Ectodermal cell (in vitro differentiated cells): ENCODE measurements at regions not wholly inside any gene's neighbourhood (a gene's known extent, or its start where the extent isn't known, plus 50 kb on each side); places are given as distances from the start of the nearest gene placed in this dataset.

ENCODE experiments used
- H3K27ac ChIP-seq: 2 replicates; pipeline ENCODE4 v1.7.0; 2013; ENCODE audit warnings: mild to moderate bottlenecking, low read depth, low read length; ENCODE audit not compliant: insufficient read depth, poor library complexity, severe bottlenecking
- H3K27me3 ChIP-seq: 2 replicates; pipeline ENCODE4 v1.7.0; 2013; ENCODE audit warnings: mild to moderate bottlenecking, low read length; ENCODE audit not compliant: insufficient read depth, control insufficient read depth, poor library complexity, severe bottlenecking
- H3K36me3 ChIP-seq: one replicate; pipeline ENCODE4 v1.7.0; 2013; ENCODE audit warnings: low read length; ENCODE audit not compliant: control insufficient read depth, insufficient read depth
- H3K4me1 ChIP-seq: one replicate; pipeline ENCODE4 v1.7.0; 2013; ENCODE audit warnings: low read length; ENCODE audit not compliant: control insufficient read depth, insufficient read depth
- H3K4me3 ChIP-seq: 2 replicates; pipeline ENCODE4 v1.7.0; 2013; ENCODE audit warnings: low read depth, low read length, control low read depth; ENCODE audit not compliant: insufficient read depth
- H3K9me3 ChIP-seq: 2 replicates; pipeline ENCODE4 v1.7.0; 2013; ENCODE audit warnings: mild to moderate bottlenecking, low read length, moderate library complexity; ENCODE audit not compliant: control insufficient read depth
- WGBS, 2 experiments: methylation state at CpG; one replicate each; pipeline ENCODE4 v1.1.7; 2013; ENCODE audit warnings: missing lambda C conversion rate in 2 of 2; 5-methylcytosine and 5-hydroxymethylcytosine counted together

- Histone ChIP-seq H3K4me3 (no peak overlapping the region), H3K27me3 (no peaks in the 10 kb centered on the region), H3K27ac (no peak overlapping the region), H3K4me1 (no peaks in the 10 kb centered on the region), H3K9me3 (no peaks in the 10 kb centered on the region), H3K36me3 (no peaks in the 10 kb centered on the region)
- 90 to 96% methylated on average over 2 to 4 of the region's 4 CpGs for WGBS, 2 experiments
Observed at GRCh38 chr18:41602034-41602433, 353.0 kb upstream of the PIK3C3 start.

- Histone ChIP-seq H3K9me3 (no peaks in the 10 kb centered on the region), H3K27ac (no peak overlapping the region), H3K4me3 (no peak overlapping the region), H3K4me1 (no peaks in the 10 kb centered on the region), H3K27me3 (no peaks in the 10 kb centered on the region), H3K36me3 (no peaks in the 10 kb centered on the region)
- WGBS, 2 experiments = 84 to 94% methylated on average over 3 of the region's 3 CpGs
Observed at GRCh38 chr18:41600693-41601391, 354.2 kb upstream of the PIK3C3 start.

- H3K27me3 ChIP-seq = no peaks in the 10 kb centered on the region
- no peaks in the 10 kb centered on the region for H3K36me3 ChIP-seq
- no peak overlapping the region for H3K27ac ChIP-seq
- no peak overlapping the region for H3K4me3 ChIP-seq
- WGBS, 2 experiments = 95 to 96% methylated on average over 2 to 3 of the region's 3 CpGs
- no peaks in the 10 kb centered on the region for H3K9me3 ChIP-seq
- H3K4me1 ChIP-seq = no peaks in the 10 kb centered on the region
Observed at GRCh38 chr18:41599466-41599865, 355.6 kb upstream of the PIK3C3 start.

GRCh38 chr18:41594582-41594981, 360.5 kb upstream of the PIK3C3 start:
- no peaks in the 10 kb centered on the region for H3K27me3 ChIP-seq
- H3K36me3 ChIP-seq = no peaks in the 10 kb centered on the region
- H3K4me3 ChIP-seq = no peak overlapping the region
- 81 to 88% methylated on average over 3 of the region's 3 CpGs for WGBS, 2 experiments
- no peaks in the 10 kb centered on the region for H3K9me3 ChIP-seq
- H3K4me1 ChIP-seq = no peaks in the 10 kb centered on the region
- H3K27ac ChIP-seq = no peak overlapping the region

- H3K36me3 ChIP-seq = no peaks in the 10 kb centered on the region
- H3K27ac ChIP-seq = no peak overlapping the region
- no peaks in the 10 kb centered on the region for H3K9me3 ChIP-seq
- no peak overlapping the region for H3K4me3 ChIP-seq
- no peaks in the 10 kb centered on the region for H3K4me1 ChIP-seq
- no peaks in the 10 kb centered on the region for H3K27me3 ChIP-seq
Observed at GRCh38 chr18:41593171-41593675, 361.8 kb upstream of the PIK3C3 start.

- H3K27me3 ChIP-seq = no peaks in the 10 kb centered on the region
- H3K9me3 ChIP-seq = no peaks in the 10 kb centered on the region
- H3K4me3 ChIP-seq = no peak overlapping the region
- no peaks in the 10 kb centered on the region for H3K4me1 ChIP-seq
- 92 to 97% methylated on average over 1 of the region's 1 CpG for WGBS, 2 experiments
- H3K27ac ChIP-seq = no peak overlapping the region
- H3K36me3 ChIP-seq = no peaks in the 10 kb centered on the region
Observed at GRCh38 chr18:41587976-41588375, 367.1 kb upstream of the PIK3C3 start.

GRCh38 chr18:41585512-41585911, 369.5 kb upstream of the PIK3C3 start:
- Histone ChIP-seq H3K36me3 (no peaks in the 10 kb centered on the region), H3K9me3 (no peaks in the 10 kb centered on the region), H3K4me1 (peaks cover 2% of the 10 kb centered on the region), H3K27me3 (no peaks in the 10 kb centered on the region), H3K4me3 (no peak overlapping the region), H3K27ac (no peak overlapping the region)
- 97 to 99% methylated on average over 2 of the region's 2 CpGs for WGBS, 2 experiments

- no peak overlapping the region for H3K27ac ChIP-seq
- WGBS, 2 experiments = 96 to 97% methylated on average over 1 of the region's 1 CpG
- H3K4me3 ChIP-seq = no peak overlapping the region
- no peaks in the 10 kb centered on the region for H3K9me3 ChIP-seq
- peaks cover 23% of the 10 kb centered on the region for H3K4me1 ChIP-seq
- H3K27me3 ChIP-seq = no peaks in the 10 kb centered on the region
- H3K36me3 ChIP-seq = no peaks in the 10 kb centered on the region
Observed at GRCh38 chr18:41579185-41579584, 375.8 kb upstream of the PIK3C3 start.

- H3K4me3 ChIP-seq = no peak overlapping the region
- H3K27me3 ChIP-seq = no peaks in the 10 kb centered on the region
- no peaks in the 10 kb centered on the region for H3K9me3 ChIP-seq
- no peak overlapping the region for H3K27ac ChIP-seq
- peaks cover 24% of the 10 kb centered on the region for H3K4me1 ChIP-seq
- no peaks in the 10 kb centered on the region for H3K36me3 ChIP-seq
Observed at GRCh38 chr18:41577529-41577928, 377.5 kb upstream of the PIK3C3 start.

GRCh38 chr18:41576643-41577042, 378.4 kb upstream of the PIK3C3 start:
- H3K27ac ChIP-seq = peak overlapping the region; percentile 83
- H3K27me3 ChIP-seq = no peaks in the 10 kb centered on the region
- WGBS, 2 experiments = 47 to 50% methylated on average over 2 to 3 of the region's 3 CpGs
- peaks cover 24% of the 10 kb centered on the region for H3K4me1 ChIP-seq
- H3K4me3 ChIP-seq = no peak overlapping the region
- no peaks in the 10 kb centered on the region for H3K9me3 ChIP-seq
- no peaks in the 10 kb centered on the region for H3K36me3 ChIP-seq

GRCh38 chr18:41569867-41570266, 385.2 kb upstream of the PIK3C3 start:
- Histone ChIP-seq H3K4me1 (peaks cover 7% of the 10 kb centered on the region), H3K27me3 (no peaks in the 10 kb centered on the region), H3K36me3 (no peaks in the 10 kb centered on the region), H3K27ac (no peak overlapping the region), H3K4me3 (no peak overlapping the region), H3K9me3 (no peaks in the 10 kb centered on the region)
- 80 to 83% methylated on average over 1 of the region's 1 CpG for WGBS, 2 experiments
